BE2C (cell line): ENCODE measurements at regions not wholly inside any gene's neighbourhood (a gene's known extent, or its start where the extent isn't known, plus 50 kb on each side); places are given as distances from the start of the nearest gene placed in this dataset.

Experiments used
- DNase-seq: peaks from one replicate; pipeline ENCODE4 v3.0.0-alpha.2; 2020
- H3K27me3 ChIP-seq: fragments of 250-450 bp; sonication (Bioruptor Pico); 2 replicates; pipeline ENCODE4 v1.5.1; 2020; ENCODE audit warnings: mild to moderate bottlenecking
- H3K36me3 ChIP-seq: fragments of 250-450 bp; sonication (Bioruptor Pico); 2 replicates; pipeline ENCODE4 v1.5.1; 2020; ENCODE audit warnings: mild to moderate bottlenecking
- H3K4me1 ChIP-seq: fragments of 250-450 bp; sonication (Bioruptor Pico); 2 replicates; pipeline ENCODE4 v1.5.1; 2020
- H3K4me3 ChIP-seq: 2 replicates; pipeline ENCODE4 v1.5.1; 2011; ENCODE audit warnings: low read depth, low read length
- H3K9me3 ChIP-seq: fragments of 250-450 bp; sonication (Bioruptor Pico); 2 replicates; pipeline ENCODE4 v1.5.1; 2020
- CTCF ChIP-seq: IDR thresholded peaks from 2 replicates; pipeline ENCODE4 v1.5.1; 2012; ENCODE audit warnings: mild to moderate bottlenecking, low read depth, low read length

- Histone ChIP-seq H3K4me3 (no peak overlapping the region), H3K36me3 (no peaks in the 10 kb centered on the region), H3K9me3 (no peaks in the 10 kb centered on the region), H3K4me1 (no peaks in the 10 kb centered on the region), H3K27me3 (peaks cover 76% of the 10 kb centered on the region)
- TF ChIP-seq CTCF: no peak
- no peak for DNase-seq
Measured at GRCh38 chr14:106201376-106201775, 675.0 kb downstream of the TMEM121 start.

- no peak for TF ChIP-seq CTCF
- Histone ChIP-seq H3K27me3 (peaks cover 76% of the 10 kb centered on the region), H3K4me3 (no peak overlapping the region), H3K36me3 (no peaks in the 10 kb centered on the region), H3K9me3 (no peaks in the 10 kb centered on the region), H3K4me1 (no peaks in the 10 kb centered on the region)
- no peak for DNase-seq
Measured at GRCh38 chr14:106203438-106203837, 677.1 kb downstream of the TMEM121 start.

- no peaks in the 10 kb centered on the region for H3K9me3 ChIP-seq
- peaks cover 72% of the 10 kb centered on the region for H3K27me3 ChIP-seq
- no peaks in the 10 kb centered on the region for H3K36me3 ChIP-seq
- no peak for TF ChIP-seq CTCF
- no peak for DNase-seq
- no peaks in the 10 kb centered on the region for H3K4me1 ChIP-seq
- no peak overlapping the region for H3K4me3 ChIP-seq
Measured at GRCh38 chr14:106204063-106204462, 677.7 kb downstream of the TMEM121 start.

- H3K4me1 ChIP-seq: no peaks in the 10 kb centered on the region
- no peaks in the 10 kb centered on the region for H3K9me3 ChIP-seq
- peaks cover 50% of the 10 kb centered on the region for H3K27me3 ChIP-seq
- no peak for DNase-seq
- TF ChIP-seq CTCF: no peak
- no peaks in the 10 kb centered on the region for H3K36me3 ChIP-seq
- no peak overlapping the region for H3K4me3 ChIP-seq
Measured at GRCh38 chr14:106207316-106207715, 680.9 kb downstream of the TMEM121 start.

- peaks cover 46% of the 10 kb centered on the region for H3K27me3 ChIP-seq
- no peak for DNase-seq
- no peaks in the 10 kb centered on the region for H3K36me3 ChIP-seq
- H3K4me1 ChIP-seq: no peaks in the 10 kb centered on the region
- H3K9me3 ChIP-seq: no peaks in the 10 kb centered on the region
- H3K4me3 ChIP-seq: no peak overlapping the region
- no peak for TF ChIP-seq CTCF
Measured at GRCh38 chr14:106208794-106209193, 682.4 kb downstream of the TMEM121 start.

GRCh38 chr14:106209755-106210154 is 683.4 kb downstream of the TMEM121 start:
- TF ChIP-seq CTCF: no peak
- Histone ChIP-seq H3K36me3 (no peaks in the 10 kb centered on the region), H3K9me3 (no peaks in the 10 kb centered on the region), H3K4me1 (no peaks in the 10 kb centered on the region), H3K4me3 (no peak overlapping the region), H3K27me3 (peaks cover 37% of the 10 kb centered on the region)
- no peak for DNase-seq
